Tibial nerve (tissue), 4 donors: ENCODE measurements at regions not wholly inside any gene's neighbourhood (a gene's known extent, or its start where the extent isn't known, plus 50 kb on each side); places are given as distances from the start of the nearest gene placed in this dataset.

Source experiments
- DNase-seq, 2 donors: peaks; one replicate each; pipeline ENCODE4 v3.0.0-alpha.2; 2019; ENCODE audit warnings: low spot score in 2 of 2
- H3K27ac ChIP-seq, 4 donors: fragments of 200-600 bp; sonication (generic) in 3 of 4; one replicate each; pipeline ENCODE4 v1.5.1; 2017 to 2019; ENCODE audit warnings: mild to moderate bottlenecking in 1 of 4
- H3K27me3 ChIP-seq, 2 donors: fragments of 200-600 bp; sonication (generic) in 1 of 2; one replicate each; pipeline versions ENCODE4 v1.5.1 to v1.6.0; 2017 to 2019
- H3K36me3 ChIP-seq, 3 donors: fragments of 200-600 bp; sonication (generic); one replicate each; pipeline ENCODE4 v1.5.1; 2018 to 2019
- H3K4me1 ChIP-seq, 4 donors: fragments of 200-600 bp; sonication (generic) in 3 of 4; one replicate each; pipeline ENCODE4 v1.5.1; 2017 to 2019
- H3K4me3 ChIP-seq, 4 donors: fragments of 200-600 bp; sonication (generic) in 3 of 4; one replicate each; pipeline ENCODE4 v1.5.1; 2017 to 2019; ENCODE audit warnings: mild to moderate bottlenecking in 1 of 4, moderate library complexity in 1 of 4
- H3K9me3 ChIP-seq, 4 donors: fragments of 200-600 bp; sonication (generic) in 3 of 4; one replicate each; pipeline ENCODE4 v1.5.1; 2017 to 2019
- EP300 ChIP-seq, 2 donors: sonication (generic); formaldehyde crosslinking; IDR thresholded peaks; one replicate each; pipeline ENCODE4 v1.6.1; 2017; ENCODE audit warnings: antibody characterized with exemption in 2 of 2, mild to moderate bottlenecking in 1 of 2
- POLR2A ChIP-seq, 2 donors: fragments of 450-650 bp; IDR thresholded peaks; one replicate each; pipeline ENCODE4 v1.6.1; 2017; ENCODE audit warnings: antibody characterized with exemption in 2 of 2, mild to moderate bottlenecking in 2 of 2, moderate library complexity in 2 of 2
- WGBS, 2 donors: methylation state at CpG; one replicate each; pipeline ENCODE4 v1.1.5; 2018; 5-methylcytosine and 5-hydroxymethylcytosine counted together
- TF ChIP-seq, protein P1 (sequence below), 5 experiments: fragments of 200-600 bp in 3 of 5; fragments of 450-650 bp in 2 of 5; sonication (generic) in 3 of 5; IDR thresholded peaks; one replicate each; pipeline ENCODE4 v1.5.1; 2016 to 2019; ENCODE audit warnings: antibody characterized with exemption in 5 of 5, mild to moderate bottlenecking in 3 of 5, moderate library complexity in 2 of 5

DNA sequence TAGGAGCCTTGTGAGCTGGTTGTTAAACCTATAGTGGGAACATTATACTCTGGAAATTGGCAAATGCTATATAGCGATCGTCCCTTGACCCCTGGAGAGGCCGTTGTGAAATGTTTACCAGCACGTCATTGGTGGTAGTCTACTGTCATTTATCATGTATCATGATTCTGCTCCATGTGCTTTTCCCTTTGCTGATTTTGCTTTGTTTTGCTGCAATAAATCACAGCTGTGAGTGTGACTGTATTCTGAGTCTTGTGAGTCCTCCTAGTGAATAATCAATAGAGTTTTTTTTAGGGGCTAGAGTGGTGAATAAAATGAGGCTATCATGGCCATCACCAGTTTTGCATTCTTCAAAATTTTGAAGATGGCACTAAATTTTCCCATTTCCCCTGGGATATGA, 189.1 kb downstream of the HRH4 start:
- TF ChIP-seq EP300 (IDR thresholded peaks at IDR 0.05) (no peak), POLR2A (IDR thresholded peaks at IDR 0.05) (no peak)
- TF ChIP-seq, protein P1, sequence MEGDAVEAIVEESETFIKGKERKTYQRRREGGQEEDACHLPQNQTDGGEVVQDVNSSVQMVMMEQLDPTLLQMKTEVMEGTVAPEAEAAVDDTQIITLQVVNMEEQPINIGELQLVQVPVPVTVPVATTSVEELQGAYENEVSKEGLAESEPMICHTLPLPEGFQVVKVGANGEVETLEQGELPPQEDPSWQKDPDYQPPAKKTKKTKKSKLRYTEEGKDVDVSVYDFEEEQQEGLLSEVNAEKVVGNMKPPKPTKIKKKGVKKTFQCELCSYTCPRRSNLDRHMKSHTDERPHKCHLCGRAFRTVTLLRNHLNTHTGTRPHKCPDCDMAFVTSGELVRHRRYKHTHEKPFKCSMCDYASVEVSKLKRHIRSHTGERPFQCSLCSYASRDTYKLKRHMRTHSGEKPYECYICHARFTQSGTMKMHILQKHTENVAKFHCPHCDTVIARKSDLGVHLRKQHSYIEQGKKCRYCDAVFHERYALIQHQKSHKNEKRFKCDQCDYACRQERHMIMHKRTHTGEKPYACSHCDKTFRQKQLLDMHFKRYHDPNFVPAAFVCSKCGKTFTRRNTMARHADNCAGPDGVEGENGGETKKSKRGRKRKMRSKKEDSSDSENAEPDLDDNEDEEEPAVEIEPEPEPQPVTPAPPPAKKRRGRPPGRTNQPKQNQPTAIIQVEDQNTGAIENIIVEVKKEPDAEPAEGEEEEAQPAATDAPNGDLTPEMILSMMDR (IDR thresholded peaks at IDR 0.05), result no peak
- no peaks in the 10 kb centered on the region for H3K4me1 ChIP-seq
- H3K4me3 ChIP-seq, result no peak overlapping the region
- 83 to 92% methylated on average over 4 of the region's 4 CpGs for WGBS, 2 donors
- peaks cover 0 to 11% (median 0%) of the 10 kb centered on the region in 4 donors for H3K9me3 ChIP-seq
- no peak for DNase-seq
- H3K36me3 ChIP-seq, result no peaks in the 10 kb centered on the region
- H3K27me3 ChIP-seq, result no peaks in the 10 kb centered on the region
- no peak overlapping the region for H3K27ac ChIP-seq

DNA sequence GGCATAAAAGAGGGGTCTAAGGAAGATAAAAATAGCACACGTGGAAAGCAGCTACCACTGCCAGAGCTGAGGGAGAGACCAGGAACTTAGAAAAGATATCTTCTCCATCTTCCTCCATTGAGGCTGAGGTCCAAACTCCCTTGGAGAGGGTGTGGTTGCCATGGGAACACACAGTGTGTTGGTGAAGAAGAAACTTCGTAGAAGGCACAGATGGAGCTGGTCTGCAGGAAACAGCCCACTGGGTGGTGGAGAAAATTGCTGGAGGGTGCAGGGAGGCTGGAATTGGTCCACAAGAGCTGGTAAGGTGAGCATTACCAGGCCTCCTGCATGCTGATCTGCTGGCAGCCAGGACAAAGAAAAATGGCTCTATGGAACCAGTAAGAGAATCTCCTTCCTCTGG, 191.0 kb downstream of the HRH4 start:
- Histone ChIP-seq H3K4me3 (no peak overlapping the region), H3K36me3 (no peaks in the 10 kb centered on the region), H3K27ac (no peak overlapping the region), H3K4me1 (no peaks in the 10 kb centered on the region), H3K9me3 (peaks cover 0 to 11% (median 0%) of the 10 kb centered on the region in 4 donors), H3K27me3 (no peaks in the 10 kb centered on the region)
- no peak for TF ChIP-seq POLR2A (IDR thresholded peaks at IDR 0.05)
- TF ChIP-seq, protein P1 (IDR thresholded peaks at IDR 0.05), result no peak
- no peak for TF ChIP-seq EP300 (IDR thresholded peaks at IDR 0.05)
- WGBS, 2 donors, result 69 to 76% methylated on average over 2 of the region's 2 CpGs
- no peak for DNase-seq

DNA sequence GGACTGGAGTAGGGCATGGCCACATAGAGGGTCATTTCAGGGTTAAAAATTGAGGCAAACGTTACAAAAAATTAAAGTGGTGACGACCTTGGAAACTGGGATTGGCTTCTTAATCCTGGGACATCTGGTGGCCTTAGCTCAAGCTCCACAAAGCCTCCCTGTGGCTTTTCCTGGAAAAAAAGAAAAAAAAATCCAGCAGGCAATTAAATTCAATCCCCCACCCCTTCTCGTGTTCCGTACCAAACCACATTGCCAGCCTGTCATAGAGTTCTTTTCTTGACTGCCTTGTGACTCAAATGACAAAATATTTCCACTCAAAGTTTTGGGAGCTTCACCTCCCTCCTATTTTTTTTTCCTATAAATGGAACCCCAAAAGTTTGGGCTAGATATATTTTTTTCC, 195.6 kb downstream of the HRH4 start:
- H3K4me1 ChIP-seq, result no peaks in the 10 kb centered on the region

DNA sequence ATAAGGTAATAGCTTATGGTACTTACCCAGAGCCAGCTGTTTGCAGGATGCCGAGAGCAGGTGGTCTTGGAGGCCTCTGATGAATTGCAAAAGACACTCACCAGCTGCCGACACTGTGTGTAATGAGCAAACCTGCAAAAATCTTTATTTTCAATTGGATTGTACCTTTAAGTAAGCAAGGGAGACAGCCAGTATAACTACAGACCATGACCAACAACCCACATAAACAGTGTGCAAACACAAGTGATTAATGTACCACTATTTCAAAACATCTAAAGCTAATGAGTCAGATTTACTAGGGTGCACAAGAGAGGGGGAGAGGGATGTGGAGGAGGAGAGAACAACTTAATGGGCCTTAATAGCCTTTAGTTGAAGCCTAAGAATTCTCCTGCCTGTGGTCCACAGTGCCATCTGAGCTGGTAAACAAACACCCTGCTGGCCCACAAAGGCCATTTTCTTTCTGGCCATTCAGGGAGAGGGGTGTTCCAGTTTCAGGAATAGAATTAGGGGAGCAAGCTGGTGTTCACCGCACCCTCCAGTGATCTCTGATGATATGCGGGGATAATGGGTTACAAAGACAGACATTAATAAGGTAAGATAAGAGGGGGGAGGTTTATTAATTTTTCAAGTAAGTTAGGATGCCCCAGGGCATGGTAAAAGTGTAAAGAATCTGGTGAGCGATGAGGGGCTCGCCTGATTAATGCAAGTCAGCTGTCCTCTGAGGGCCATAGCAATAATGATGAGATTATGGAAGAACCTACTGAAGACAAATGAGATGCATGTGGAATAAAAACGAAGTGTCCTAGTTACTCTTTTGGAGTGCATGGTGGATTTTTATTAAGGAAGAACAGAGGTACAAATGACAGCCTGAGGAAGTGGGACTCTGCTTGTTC, 196.4 kb downstream of the HRH4 start:
- Histone ChIP-seq H3K36me3 (no peaks in the 10 kb centered on the region), H3K27ac (no peak overlapping the region), H3K27me3 (no peaks in the 10 kb centered on the region), H3K4me3 (no peak overlapping the region), H3K9me3 (peaks cover 0 to under 1% (median 0%) of the 10 kb centered on the region in 4 donors), H3K4me1 (no peaks in the 10 kb centered on the region)
- DNase-seq, result no peak
- WGBS, 2 donors, result 78 to 83% methylated on average over 7 of the region's 7 CpGs
- TF ChIP-seq EP300 (IDR thresholded peaks at IDR 0.05) (no peak), POLR2A (IDR thresholded peaks at IDR 0.05) (no peak)
- TF ChIP-seq, protein P1 (IDR thresholded peaks at IDR 0.05), result no peak

More for the DNA sequence above, 195.6 kb downstream of the HRH4 start:
- Histone ChIP-seq H3K9me3 (peaks cover 0 to 8% (median 0%) of the 10 kb centered on the region in 4 donors), H3K27ac (no peak overlapping the region), H3K4me3 (no peak overlapping the region), H3K27me3 (no peaks in the 10 kb centered on the region), H3K36me3 (no peaks in the 10 kb centered on the region)
- 43 to 50% methylated on average over 4 of the region's 4 CpGs for WGBS, 2 donors
- TF ChIP-seq, protein P1 (IDR thresholded peaks at IDR 0.05), result no peak
- TF ChIP-seq EP300 (IDR thresholded peaks at IDR 0.05) (no peak), POLR2A (IDR thresholded peaks at IDR 0.05) (no peak)
- DNase-seq, result no peak

DNA sequence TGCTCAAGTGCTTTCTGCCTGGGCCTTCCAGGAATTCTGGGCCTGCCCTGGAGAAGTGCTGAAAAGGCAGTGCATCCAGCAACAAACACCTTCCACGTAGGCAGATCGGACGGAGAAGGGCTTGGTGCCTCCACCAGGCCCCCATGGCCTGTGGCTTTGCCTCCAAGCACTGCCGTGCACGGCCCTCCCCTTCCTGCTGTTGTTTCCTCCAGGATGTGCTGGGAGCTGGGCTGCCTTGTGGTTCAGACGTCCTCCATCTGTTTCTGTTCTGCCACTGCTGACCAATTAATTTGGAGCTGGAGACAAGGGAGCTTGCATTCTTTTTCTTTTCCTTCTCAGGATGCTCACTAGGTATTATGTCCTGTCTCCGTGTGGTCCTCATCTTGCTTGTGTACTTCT, 197.0 kb downstream of the HRH4 start:
- no peak overlapping the region for H3K4me3 ChIP-seq
- TF ChIP-seq, protein P1 (IDR thresholded peaks at IDR 0.05), result no peak
- no peak for TF ChIP-seq POLR2A (IDR thresholded peaks at IDR 0.05)
- TF ChIP-seq EP300 (IDR thresholded peaks at IDR 0.05), result no peak
- no peak for DNase-seq
- H3K9me3 ChIP-seq, result no peaks in the 10 kb centered on the region
- no peak overlapping the region for H3K27ac ChIP-seq
- 71% methylated on average over 7 of the region's 7 CpGs for WGBS, 2 donors
- H3K36me3 ChIP-seq, result no peaks in the 10 kb centered on the region
- H3K4me1 ChIP-seq, result no peaks in the 10 kb centered on the region
- no peaks in the 10 kb centered on the region for H3K27me3 ChIP-seq
